HL-60 (cell line): ENCODE measurements at regions not wholly inside any gene's neighbourhood (a gene's known extent, or its start where the extent isn't known, plus 50 kb on each side); places are given as distances from the start of the nearest gene placed in this dataset.

Experiments used
- DNase-seq, 2 experiments: peaks; one replicate each; pipeline ENCODE4 v3.0.0-alpha.2; 2010 to 2020; ENCODE audit warnings: low read depth in 1 of 2, low spot score in 1 of 2
- H3K27ac ChIP-seq: fragments of 250-450 bp; sonication (Bioruptor Pico); replicated peaks from 2 replicates; pipeline ENCODE4 v1.5.1; 2020; ENCODE audit warnings: mild to moderate bottlenecking, moderate library complexity
- H3K27me3 ChIP-seq: fragments of 250-450 bp; sonication (Bioruptor Pico); 2 replicates; pipeline ENCODE4 v1.5.1; 2021; ENCODE audit warnings: mild to moderate bottlenecking, moderate library complexity; ENCODE audit not compliant: insufficient read depth, poor library complexity, severe bottlenecking
- H3K4me3 ChIP-seq: replicated peaks from 2 replicates; pipeline ENCODE4 v1.5.1; 2011; ENCODE audit warnings: mild to moderate bottlenecking, control low read depth, low read length; ENCODE audit not compliant: insufficient read depth
- GABPA ChIP-seq: IDR thresholded peaks from 2 replicates; pipeline ENCODE4 v1.6.1; 2012; ENCODE audit warnings: low read depth
- POLR2AphosphoS5 ChIP-seq: IDR thresholded peaks from 2 replicates; pipeline ENCODE4 v1.6.1; 2012; ENCODE audit warnings: low read depth
- SPI1 ChIP-seq: IDR thresholded peaks from 2 replicates; pipeline ENCODE4 v1.6.1; 2012; ENCODE audit warnings: low read depth, mild to moderate bottlenecking, borderline replicate concordance
- TF ChIP-seq, protein P1 (sequence below): IDR thresholded peaks from one replicate; pipeline ENCODE4 v1.5.1; 2011; ENCODE audit warnings: low read length, control low read depth, inconsistent platforms; ENCODE audit not compliant: insufficient read depth
- TF ChIP-seq, protein P2 (sequence below): IDR thresholded peaks from 2 replicates; pipeline ENCODE4 v1.6.1; 2012; ENCODE audit warnings: low read depth; ENCODE audit not compliant: insufficient replicate concordance

DNA sequence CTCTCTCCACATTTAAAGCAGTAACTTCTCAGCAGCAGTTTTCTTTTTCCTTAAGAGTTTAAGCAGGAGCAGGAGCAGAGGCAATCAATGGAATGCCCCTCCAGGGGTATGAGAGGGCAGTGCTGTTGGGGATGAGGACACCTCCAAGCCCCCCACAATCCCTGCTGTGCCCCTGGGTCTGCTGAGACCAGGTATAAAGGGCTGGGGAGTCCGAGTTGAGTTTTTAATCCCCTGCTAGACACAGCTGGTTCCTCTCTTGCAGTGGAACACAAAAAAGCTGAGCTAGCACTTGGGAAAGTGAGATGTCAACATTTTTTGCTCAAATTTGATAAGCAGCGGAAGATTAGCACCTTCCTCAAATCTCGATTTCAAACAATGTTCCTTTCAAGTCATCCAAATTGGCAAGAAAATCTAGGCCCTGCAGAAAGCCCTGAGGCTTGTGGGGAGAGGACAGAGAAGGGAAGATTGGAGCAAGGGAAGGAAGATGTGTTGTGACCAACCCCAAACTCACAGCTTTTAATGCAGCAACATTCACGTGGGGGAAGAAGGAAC lies 581.9 kb downstream of the SOX6 start:
- TF ChIP-seq, protein P1, sequence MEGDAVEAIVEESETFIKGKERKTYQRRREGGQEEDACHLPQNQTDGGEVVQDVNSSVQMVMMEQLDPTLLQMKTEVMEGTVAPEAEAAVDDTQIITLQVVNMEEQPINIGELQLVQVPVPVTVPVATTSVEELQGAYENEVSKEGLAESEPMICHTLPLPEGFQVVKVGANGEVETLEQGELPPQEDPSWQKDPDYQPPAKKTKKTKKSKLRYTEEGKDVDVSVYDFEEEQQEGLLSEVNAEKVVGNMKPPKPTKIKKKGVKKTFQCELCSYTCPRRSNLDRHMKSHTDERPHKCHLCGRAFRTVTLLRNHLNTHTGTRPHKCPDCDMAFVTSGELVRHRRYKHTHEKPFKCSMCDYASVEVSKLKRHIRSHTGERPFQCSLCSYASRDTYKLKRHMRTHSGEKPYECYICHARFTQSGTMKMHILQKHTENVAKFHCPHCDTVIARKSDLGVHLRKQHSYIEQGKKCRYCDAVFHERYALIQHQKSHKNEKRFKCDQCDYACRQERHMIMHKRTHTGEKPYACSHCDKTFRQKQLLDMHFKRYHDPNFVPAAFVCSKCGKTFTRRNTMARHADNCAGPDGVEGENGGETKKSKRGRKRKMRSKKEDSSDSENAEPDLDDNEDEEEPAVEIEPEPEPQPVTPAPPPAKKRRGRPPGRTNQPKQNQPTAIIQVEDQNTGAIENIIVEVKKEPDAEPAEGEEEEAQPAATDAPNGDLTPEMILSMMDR = no peak
- no peak for TF ChIP-seq GABPA
- TF ChIP-seq SPI1 = no peak
- TF ChIP-seq POLR2AphosphoS5 = no peak
- TF ChIP-seq, protein P2, sequence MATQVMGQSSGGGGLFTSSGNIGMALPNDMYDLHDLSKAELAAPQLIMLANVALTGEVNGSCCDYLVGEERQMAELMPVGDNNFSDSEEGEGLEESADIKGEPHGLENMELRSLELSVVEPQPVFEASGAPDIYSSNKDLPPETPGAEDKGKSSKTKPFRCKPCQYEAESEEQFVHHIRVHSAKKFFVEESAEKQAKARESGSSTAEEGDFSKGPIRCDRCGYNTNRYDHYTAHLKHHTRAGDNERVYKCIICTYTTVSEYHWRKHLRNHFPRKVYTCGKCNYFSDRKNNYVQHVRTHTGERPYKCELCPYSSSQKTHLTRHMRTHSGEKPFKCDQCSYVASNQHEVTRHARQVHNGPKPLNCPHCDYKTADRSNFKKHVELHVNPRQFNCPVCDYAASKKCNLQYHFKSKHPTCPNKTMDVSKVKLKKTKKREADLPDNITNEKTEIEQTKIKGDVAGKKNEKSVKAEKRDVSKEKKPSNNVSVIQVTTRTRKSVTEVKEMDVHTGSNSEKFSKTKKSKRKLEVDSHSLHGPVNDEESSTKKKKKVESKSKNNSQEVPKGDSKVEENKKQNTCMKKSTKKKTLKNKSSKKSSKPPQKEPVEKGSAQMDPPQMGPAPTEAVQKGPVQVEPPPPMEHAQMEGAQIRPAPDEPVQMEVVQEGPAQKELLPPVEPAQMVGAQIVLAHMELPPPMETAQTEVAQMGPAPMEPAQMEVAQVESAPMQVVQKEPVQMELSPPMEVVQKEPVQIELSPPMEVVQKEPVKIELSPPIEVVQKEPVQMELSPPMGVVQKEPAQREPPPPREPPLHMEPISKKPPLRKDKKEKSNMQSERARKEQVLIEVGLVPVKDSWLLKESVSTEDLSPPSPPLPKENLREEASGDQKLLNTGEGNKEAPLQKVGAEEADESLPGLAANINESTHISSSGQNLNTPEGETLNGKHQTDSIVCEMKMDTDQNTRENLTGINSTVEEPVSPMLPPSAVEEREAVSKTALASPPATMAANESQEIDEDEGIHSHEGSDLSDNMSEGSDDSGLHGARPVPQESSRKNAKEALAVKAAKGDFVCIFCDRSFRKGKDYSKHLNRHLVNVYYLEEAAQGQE = no peak
- Histone ChIP-seq H3K27ac (no peak overlapping the region), H3K4me3 (no peak overlapping the region), H3K27me3 (no peaks in the 10 kb centered on the region)
- no peak for DNase-seq

DNA sequence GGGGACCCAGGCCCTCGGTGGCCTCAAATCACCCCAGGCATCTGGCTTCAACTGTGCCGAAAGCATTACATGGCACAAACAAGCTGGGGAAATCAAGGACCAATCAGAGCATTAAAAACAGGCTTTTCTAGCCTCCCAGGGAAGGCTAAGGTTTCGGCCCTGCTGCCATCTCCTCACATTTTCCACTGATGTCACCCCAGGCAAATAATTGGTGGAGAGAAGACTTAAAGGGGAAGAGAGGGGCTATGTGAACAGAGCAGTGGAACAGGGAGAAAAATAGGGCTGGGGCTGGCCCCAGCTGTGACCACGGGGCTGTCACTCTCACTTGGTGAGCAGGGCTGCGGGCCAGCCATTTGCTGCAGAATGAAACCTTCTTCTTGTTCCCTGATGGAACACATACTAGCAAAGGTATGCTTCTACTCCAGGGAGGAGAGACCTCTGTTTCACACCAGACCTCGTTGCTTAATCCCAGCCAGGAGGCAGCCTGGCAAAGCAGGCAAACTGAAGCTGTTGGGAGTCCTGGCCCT lies 581.3 kb downstream of the SOX6 start:
- Histone ChIP-seq H3K27me3 (no peaks in the 10 kb centered on the region), H3K4me3 (no peak overlapping the region), H3K27ac (no peak overlapping the region)
- no peak for DNase-seq
- TF ChIP-seq GABPA (no peak), POLR2AphosphoS5 (no peak)
- TF ChIP-seq, protein P2 = no peak

DNA sequence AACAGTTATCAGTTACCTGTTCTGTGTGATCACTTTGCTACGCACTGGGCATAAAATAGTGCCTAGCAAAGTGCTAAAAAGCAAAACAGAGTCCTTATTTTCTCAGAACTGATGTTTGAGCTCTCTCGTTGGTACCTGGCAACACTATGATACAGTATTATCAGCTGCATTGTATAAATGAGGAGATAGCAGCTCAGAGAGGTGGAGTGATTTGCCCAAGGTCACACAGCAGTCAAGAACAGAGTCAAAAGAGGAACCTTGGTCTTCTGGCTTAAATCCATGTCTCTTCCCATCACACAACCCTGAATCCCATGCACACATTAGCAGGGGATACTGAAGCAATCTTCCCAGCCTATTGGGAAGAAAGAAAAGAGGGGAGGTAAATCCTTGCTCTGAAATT lies 580.5 kb downstream of the SOX6 start:
- TF ChIP-seq POLR2AphosphoS5 = no peak
- TF ChIP-seq, protein P1 = no peak
- TF ChIP-seq, protein P2 = no peak
- TF ChIP-seq SPI1 = no peak
- TF ChIP-seq GABPA = no peak
- H3K27ac ChIP-seq = no peak overlapping the region
- no peak overlapping the region for H3K4me3 ChIP-seq
- H3K27me3 ChIP-seq = no peaks in the 10 kb centered on the region
- DNase-seq = no peak

DNA sequence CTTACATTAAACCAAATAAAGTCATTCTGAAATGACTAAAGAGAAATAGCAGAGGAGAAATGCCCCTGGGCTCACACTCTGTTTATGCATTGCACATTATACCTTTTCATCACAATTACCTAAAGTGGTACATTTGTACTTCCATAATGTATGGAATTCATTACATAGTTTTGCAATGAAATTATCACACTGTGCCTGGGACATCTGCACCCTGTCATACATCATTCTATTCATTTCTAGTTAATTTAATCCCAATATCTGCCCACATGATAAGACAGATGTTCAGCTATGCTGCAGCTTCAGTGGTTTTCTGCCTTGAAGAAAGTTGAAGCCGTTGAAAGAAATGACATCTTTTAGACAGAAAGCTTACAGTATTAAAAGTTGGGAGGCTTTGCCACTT lies 580.0 kb downstream of the SOX6 start:
- no peak for DNase-seq
- Histone ChIP-seq H3K27ac (no peak overlapping the region), H3K27me3 (no peaks in the 10 kb centered on the region), H3K4me3 (no peak overlapping the region)
- TF ChIP-seq SPI1 (no peak), GABPA (no peak), POLR2AphosphoS5 (no peak)
- TF ChIP-seq, protein P2 = no peak
- TF ChIP-seq, protein P1 = no peak
